ENCODE measurements at regions not wholly inside any gene's neighbourhood (a gene's known extent, or its start where the extent isn't known, plus 50 kb on each side); places are given as distances from the start of the nearest gene placed in this dataset.

- H2BK15ac ChIP-seq (ENCODE audit: low read depth, low read length): no peak overlapping the region
- H2AK5ac ChIP-seq (ENCODE audit: low read depth, low read length): no peak overlapping the region
- no peak overlapping the region for H3K27ac ChIP-seq (ENCODE audit: insufficient read depth, low read length)
- H3K56ac ChIP-seq (ENCODE audit: extremely low read depth, insufficient read depth, low read length): no peak overlapping the region
- no peak overlapping the region for H3K4me3 ChIP-seq (ENCODE audit: insufficient read depth, low read depth, low read length)
- H3K14ac ChIP-seq (replicated peaks; ENCODE audit: low read depth, low read length): no peak overlapping the region
- WGBS, 2 experiments (ENCODE audit: extremely low coverage in 2 of 2, insufficient read length in 1 of 2): 67% methylated on average over 3 of the region's 11 CpGs; no CpG with 5 or more reads in 1 of the 2 experiments
- no TSS peak for BruUV-seq (replicated peaks)
- no peak overlapping the region for H3K4ac ChIP-seq (ENCODE audit: low read depth, low read length)
- H4K20me1 ChIP-seq (ENCODE audit: insufficient read depth, low read length): no peaks in the 10 kb centered on the region
- in situ Hi-C loops (cut with MboI; ENCODE audit: low sequenced_read_pairs): no loop called here
- H3K36me3 ChIP-seq (ENCODE audit: control insufficient read depth, insufficient read depth, low read length): no peaks in the 10 kb centered on the region
- no peaks in the 10 kb centered on the region for H3K9me1 ChIP-seq (ENCODE audit: insufficient read depth, low read length)
- no peak overlapping the region for H4K91ac ChIP-seq (ENCODE audit: insufficient read depth, low read depth, low read length)
- no peak overlapping the region for H4K8ac ChIP-seq (ENCODE audit: low read depth in 2 of 2, low read length in 2 of 2)
- H2BK5ac ChIP-seq (ENCODE audit: low read depth, low read length, poor library complexity, severe bottlenecking): no peak overlapping the region
- ATAC-seq (ENCODE audit: low read depth): no peak
- no peaks in the 10 kb centered on the region for H3K79me1 ChIP-seq (ENCODE audit: low read depth in 1 of 2, low read length in 2 of 2)
- no peaks in the 10 kb centered on the region for H3K27me3 ChIP-seq (ENCODE audit: control insufficient read depth, insufficient read depth, low read length)
- ChIA-PET CTCF (no interaction called here), POLR2A (ENCODE audit: unreplicated experiment) (no interaction called here)
- H3K9ac ChIP-seq (ENCODE audit: low read depth, low read length): no peak overlapping the region
- H2BK120ac ChIP-seq (ENCODE audit: low read depth, low read length): no peak overlapping the region
- H4K5ac ChIP-seq (ENCODE audit: low read depth, low read length): no peak overlapping the region
- no peak overlapping the region for H3K23ac ChIP-seq (ENCODE audit: low read depth, low read length)
- DNase-seq: no peak
- no peak overlapping the region for H2AFZ ChIP-seq (replicated peaks; ENCODE audit: low read length, poor library complexity)
- no peak overlapping the region for H2BK20ac ChIP-seq (ENCODE audit: low read depth, low read length)
- H2AK9ac ChIP-seq (replicated peaks; ENCODE audit: low read depth, low read length, poor library complexity): no peak overlapping the region
- dilution Hi-C loops (cut with HindIII; ENCODE audit: low sequenced_read_pairs, unreplicated experiment): no loop called here
- no peak overlapping the region for H3K4me2 ChIP-seq (ENCODE audit: low read depth, low read length)
- no peak for TF ChIP-seq NFE2L2 (IDR thresholded peaks at IDR 0.05; ENCODE audit: low read depth, low read length)
- TF ChIP-seq MAFK (IDR thresholded peaks at IDR 0.05; ENCODE audit: low read depth, low read length): no peak
- TF ChIP-seq MXI1 (IDR thresholded peaks at IDR 0.05; ENCODE audit: borderline replicate concordance, low read depth, low read length): no peak
- TF ChIP-seq, protein P1, sequence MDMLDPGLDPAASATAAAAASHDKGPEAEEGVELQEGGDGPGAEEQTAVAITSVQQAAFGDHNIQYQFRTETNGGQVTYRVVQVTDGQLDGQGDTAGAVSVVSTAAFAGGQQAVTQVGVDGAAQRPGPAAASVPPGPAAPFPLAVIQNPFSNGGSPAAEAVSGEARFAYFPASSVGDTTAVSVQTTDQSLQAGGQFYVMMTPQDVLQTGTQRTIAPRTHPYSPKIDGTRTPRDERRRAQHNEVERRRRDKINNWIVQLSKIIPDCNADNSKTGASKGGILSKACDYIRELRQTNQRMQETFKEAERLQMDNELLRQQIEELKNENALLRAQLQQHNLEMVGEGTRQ (IDR thresholded peaks at IDR 0.05; ENCODE audit: low read depth, low read length): no peak
- TF ChIP-seq CHD1 (IDR thresholded peaks at IDR 0.05; ENCODE audit: low read depth, low read length): no peak
- TF ChIP-seq BHLHE40 (IDR thresholded peaks at IDR 0.05; ENCODE audit: low read depth, low read length): no peak
- TF ChIP-seq POLR2A (IDR thresholded peaks at IDR 0.05; ENCODE audit: low read depth, low read length): no peak
- no peak for TF ChIP-seq ELK1 (IDR thresholded peaks at IDR 0.05; ENCODE audit: borderline replicate concordance, low read depth, low read length)
- no peak for TF ChIP-seq RFX5 (IDR thresholded peaks at IDR 0.05; ENCODE audit: low read depth, low read length)
- no peak for TF ChIP-seq FOS (IDR thresholded peaks at IDR 0.05; ENCODE audit: low read depth, low read length)
- TF ChIP-seq SMC3 (IDR thresholded peaks at IDR 0.05; ENCODE audit: low read depth, low read length): no peak
- TF ChIP-seq CEBPB (IDR thresholded peaks at IDR 0.05; ENCODE audit: low read depth, low read length): no peak
- TF ChIP-seq MAZ (IDR thresholded peaks at IDR 0.05; ENCODE audit: borderline replicate concordance, low read depth, low read length): no peak
- no peak for TF ChIP-seq RAD21 (IDR thresholded peaks at IDR 0.05; ENCODE audit: low read length)
- no peak for TF ChIP-seq RCOR1 (IDR thresholded peaks at IDR 0.05; ENCODE audit: insufficient replicate concordance, low read length)
- TF ChIP-seq, protein P2, sequence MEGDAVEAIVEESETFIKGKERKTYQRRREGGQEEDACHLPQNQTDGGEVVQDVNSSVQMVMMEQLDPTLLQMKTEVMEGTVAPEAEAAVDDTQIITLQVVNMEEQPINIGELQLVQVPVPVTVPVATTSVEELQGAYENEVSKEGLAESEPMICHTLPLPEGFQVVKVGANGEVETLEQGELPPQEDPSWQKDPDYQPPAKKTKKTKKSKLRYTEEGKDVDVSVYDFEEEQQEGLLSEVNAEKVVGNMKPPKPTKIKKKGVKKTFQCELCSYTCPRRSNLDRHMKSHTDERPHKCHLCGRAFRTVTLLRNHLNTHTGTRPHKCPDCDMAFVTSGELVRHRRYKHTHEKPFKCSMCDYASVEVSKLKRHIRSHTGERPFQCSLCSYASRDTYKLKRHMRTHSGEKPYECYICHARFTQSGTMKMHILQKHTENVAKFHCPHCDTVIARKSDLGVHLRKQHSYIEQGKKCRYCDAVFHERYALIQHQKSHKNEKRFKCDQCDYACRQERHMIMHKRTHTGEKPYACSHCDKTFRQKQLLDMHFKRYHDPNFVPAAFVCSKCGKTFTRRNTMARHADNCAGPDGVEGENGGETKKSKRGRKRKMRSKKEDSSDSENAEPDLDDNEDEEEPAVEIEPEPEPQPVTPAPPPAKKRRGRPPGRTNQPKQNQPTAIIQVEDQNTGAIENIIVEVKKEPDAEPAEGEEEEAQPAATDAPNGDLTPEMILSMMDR (conservative IDR thresholded peaks at IDR 0.05; ENCODE audit: low read depth, low read length): no peak
- peaks cover 1% of the 10 kb centered on the region; the same call in 1 of the 2 replicates for H3K4me1 ChIP-seq (ENCODE audit: control insufficient read depth, insufficient read depth, low read length)
- intact Hi-C loops (cut with micrococcal nuclease): no loop called here
- no peak overlapping the region for H3K18ac ChIP-seq (ENCODE audit: low read depth, low read length)
- no peaks in the 10 kb centered on the region for H3K9me3 ChIP-seq (ENCODE audit: control insufficient read depth, insufficient read depth, low read length)
Measured at GRCh38 chr4:182968917-182969650, 51.9 kb upstream of the DCTD start.
